Left ventricle myocardium superior (tissue), 1 donor: ENCODE measurements at regions not wholly inside any gene's neighbourhood (a gene's known extent, or its start where the extent isn't known, plus 50 kb on each side); places are given as distances from the start of the nearest gene placed in this dataset.

ENCODE experiments used
- ATAC-seq: fragments of 200-7000 bp; cut with Tn5 transposase; one replicate; pipeline ENCODE4 v1.9.1; 2020; ENCODE audit warnings: mild to moderate bottlenecking, moderate library complexity
- DNase-seq: peaks from one replicate; pipeline ENCODE4 v3.0.0-alpha.2; 2020
- intact Hi-C: fragments of 100-400 bp; cut with micrococcal nuclease; formaldehyde crosslinking; loops from one replicate; pipeline ENCODE4 v1.11.0; 2022
- donor health status: DM: no; HTN: yes; CAD: no; lungs with severe emphysema.

DNA sequence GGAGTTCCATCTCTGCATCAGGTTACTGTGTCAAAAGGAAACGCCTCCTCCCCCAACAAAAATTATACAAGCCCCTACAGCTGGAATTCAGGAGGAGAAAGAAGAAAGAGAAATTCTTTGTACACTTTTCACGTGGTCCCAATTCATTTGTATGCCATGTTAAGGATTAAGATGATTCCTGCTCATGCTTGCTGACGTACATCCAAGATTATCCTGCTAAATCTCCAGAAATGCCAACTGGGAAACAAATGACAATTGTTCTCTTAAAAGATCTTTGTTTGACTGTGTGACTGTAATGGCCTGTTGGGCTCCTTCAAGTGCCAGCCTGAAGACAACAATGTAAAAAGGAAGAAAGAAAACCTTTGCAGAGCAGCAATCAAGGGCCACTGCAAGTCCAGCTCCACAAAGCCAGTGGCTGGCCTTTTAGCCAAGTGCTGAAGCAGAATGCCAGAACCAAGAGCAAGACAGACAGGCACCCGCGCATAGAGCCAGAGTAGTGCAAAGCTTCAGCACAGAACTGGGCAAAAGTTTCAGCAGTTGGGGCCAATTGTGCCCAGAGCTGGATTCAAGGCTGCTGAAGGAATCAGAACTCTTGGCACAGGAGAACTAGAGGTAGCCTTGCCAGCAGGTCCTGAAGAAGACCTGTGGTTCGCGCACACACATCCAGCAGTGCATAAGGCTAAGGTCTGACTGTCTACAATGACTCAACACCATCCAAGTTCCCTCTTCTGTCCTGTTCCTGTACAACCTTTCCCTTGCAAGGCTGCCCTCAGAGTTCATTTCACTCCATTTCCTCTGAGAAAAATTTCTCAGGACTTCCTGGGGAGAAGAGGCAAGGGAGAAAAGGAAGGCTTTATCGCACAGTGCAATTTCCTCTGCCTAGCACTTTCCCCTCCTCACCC lies 209.7 kb upstream of the BMP4 start:
- ATAC-seq (no peak), DNase-seq (no peak)
- intact Hi-C loops: no loop called here

GRCh38 chr14:54168489-54168888 lies 211.9 kb upstream of the BMP4 start:
- DNase-seq (no peak), ATAC-seq (no peak)

DNA sequence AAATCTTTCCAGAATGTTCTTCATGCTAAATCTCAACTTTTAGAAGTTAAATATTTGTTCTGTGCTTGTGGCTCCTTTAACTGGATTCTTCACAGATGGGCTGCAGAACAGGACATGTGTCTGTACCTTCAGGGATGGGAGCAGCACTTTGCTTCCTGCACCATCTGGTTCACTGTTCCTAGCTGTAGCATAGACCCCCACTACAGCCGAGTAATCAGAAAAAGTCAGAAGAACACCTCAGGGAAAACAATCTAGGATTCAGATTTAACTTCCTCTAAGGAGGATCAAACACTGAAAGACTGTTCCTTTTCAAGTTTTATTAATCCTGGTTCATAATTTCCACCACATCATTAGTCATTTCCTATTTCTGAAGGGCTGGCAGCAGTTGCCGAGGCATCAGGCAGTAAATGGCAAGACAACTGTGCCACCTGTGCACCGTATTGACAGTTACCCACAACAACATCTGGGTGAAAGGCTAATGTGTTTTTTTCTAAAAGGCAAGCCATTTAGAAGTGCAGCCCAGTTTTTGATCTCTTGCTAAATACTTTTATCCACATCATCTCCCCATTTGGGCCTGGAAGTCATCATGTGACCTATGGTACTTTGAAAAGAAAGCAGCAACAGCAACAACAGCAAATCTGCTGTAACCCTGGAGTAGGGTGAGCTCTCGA lies 212.8 kb upstream of the BMP4 start:
- DNase-seq (no peak), ATAC-seq (no peak)
- intact Hi-C loops: no loop called here

More at GRCh38 chr14:54168489-54168888, 211.9 kb upstream of the BMP4 start:
- intact Hi-C loops: no loop called here

- intact Hi-C loops: loop anchor here (5.0 kb wide), 1 partner anchor 628 kb away; no protein-coding TSS in a partner anchor
- no peak for DNase-seq
- peak; percentile 42 for ATAC-seq
Measured at GRCh38 chr14:54170301-54170700, 213.7 kb upstream of the BMP4 start.

DNA sequence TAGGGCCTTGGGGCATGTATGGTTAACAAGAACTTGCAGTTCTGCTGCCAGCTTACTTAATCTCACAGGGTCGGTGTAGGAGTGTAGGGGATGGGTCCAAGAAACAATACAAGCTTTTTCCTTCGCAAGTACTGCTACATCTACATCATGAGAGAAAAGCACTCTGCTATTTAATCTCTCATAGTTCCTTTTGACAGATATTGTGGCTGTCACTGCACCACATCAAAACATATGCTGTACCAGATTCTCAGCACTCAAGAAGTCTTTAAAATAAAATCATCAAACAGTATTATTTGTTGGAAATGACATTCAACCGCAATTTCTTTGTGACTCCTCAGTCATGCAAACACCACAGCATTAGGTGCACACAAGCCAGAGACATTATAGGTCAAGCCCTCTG lies 215.5 kb upstream of the BMP4 start:
- intact Hi-C loops: loop anchor here (5.0 kb wide), 1 partner anchor 630 kb away; no protein-coding TSS in a partner anchor
- ATAC-seq: no peak
- no peak for DNase-seq

GRCh38 chr14:54172562-54172961 lies 215.9 kb upstream of the BMP4 start:
- ATAC-seq (peak; percentile 33), DNase-seq (no peak)
- intact Hi-C loops: loop anchor here (5.0 kb wide), 1 partner anchor 630 kb away; no protein-coding TSS in a partner anchor

DNA sequence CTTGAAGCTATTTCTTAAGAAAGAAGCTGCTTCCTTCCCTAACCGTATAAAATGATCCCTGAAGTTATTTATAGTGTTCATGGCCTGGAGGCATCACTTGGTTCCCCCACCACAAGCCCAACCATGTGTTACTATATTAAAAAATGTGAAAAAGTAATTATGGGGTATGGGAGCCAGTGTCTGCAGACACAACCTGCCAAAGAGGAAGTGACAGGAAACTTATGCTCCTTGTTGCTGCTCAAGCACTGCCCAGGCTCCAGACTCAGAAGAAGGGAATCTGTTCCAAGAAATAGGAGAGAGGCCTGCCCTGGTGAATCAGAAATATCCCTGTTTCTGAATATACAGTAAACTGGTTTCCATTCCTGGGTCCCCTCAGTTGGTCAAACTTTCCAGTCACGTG lies 217.2 kb upstream of the BMP4 start:
- ATAC-seq: peak; percentile 74
- intact Hi-C loops: loop anchor here (5.0 kb wide), 1 partner anchor 632 kb away; no protein-coding TSS in a partner anchor
- DNase-seq: no peak

DNA sequence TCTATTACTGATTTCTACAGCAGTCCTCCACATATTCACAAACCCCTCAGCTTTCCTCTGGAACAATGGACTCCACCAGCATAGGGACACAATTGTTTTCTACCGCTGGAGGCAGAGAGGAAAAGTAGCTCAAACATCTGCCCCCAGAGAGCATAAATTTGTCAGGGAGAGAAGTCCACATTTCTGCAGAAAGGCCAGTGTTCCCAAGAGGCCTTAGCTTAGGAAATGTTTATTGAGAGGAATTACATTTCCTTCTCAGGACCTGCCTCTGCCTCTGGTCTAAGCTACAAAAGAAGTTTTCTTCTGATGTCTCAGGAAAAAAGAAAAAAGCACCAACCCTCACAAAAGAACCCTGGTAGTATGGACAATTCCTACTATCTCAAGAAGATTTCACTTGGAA lies 217.8 kb upstream of the BMP4 start:
- ATAC-seq (peak; percentile 65), DNase-seq (no peak)
- intact Hi-C loops: loop anchor here (5.0 kb wide), 1 partner anchor 632 kb away; no protein-coding TSS in a partner anchor

GRCh38 chr14:54175298-54175942 lies 218.8 kb upstream of the BMP4 start:
- no peak for DNase-seq
- ATAC-seq: peak; percentile 55
- intact Hi-C loops: no loop called here

DNA sequence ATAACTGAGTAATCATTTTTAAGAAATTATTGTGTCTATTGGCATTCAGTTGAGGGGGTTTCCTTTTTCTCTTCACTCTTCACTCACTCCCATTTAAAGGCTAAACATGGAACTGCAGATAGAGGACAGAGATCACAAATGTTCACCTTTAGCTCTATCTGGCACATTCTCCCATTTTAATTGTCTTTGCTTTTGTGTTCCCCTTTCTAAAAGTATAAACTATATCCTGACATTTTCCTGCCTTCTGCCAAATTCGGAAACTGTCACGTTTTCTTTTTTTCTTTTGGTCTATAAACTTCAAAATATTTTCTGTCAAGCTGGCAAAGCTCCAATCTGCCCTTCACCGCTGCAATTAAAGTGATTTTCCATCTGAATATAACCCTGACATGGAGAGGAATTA lies 219.8 kb upstream of the CDKN3 start:
- intact Hi-C loops: no loop called here

GRCh38 chr14:54177641-54178621 lies 218.9 kb upstream of the CDKN3 start:
- ATAC-seq (no peak), DNase-seq (no peak)
- intact Hi-C loops: no loop called here

More for the DNA sequence above, 219.8 kb upstream of the CDKN3 start:
- DNase-seq (no peak), ATAC-seq (no peak)

GRCh38 chr14:54182419-54183045 lies 214.3 kb upstream of the CDKN3 start:
- intact Hi-C loops: no loop called here
- ATAC-seq (no peak), DNase-seq (no peak)

- ATAC-seq (no peak), DNase-seq (no peak)
- intact Hi-C loops: no loop called here
Measured at GRCh38 chr14:54186821-54187763, 209.7 kb upstream of the CDKN3 start.

- DNase-seq: no peak
- no peak for ATAC-seq
- intact Hi-C loops: no loop called here
Measured at GRCh38 chr14:54188064-54188666, 208.6 kb upstream of the CDKN3 start.

GRCh38 chr14:54189333-54189732 lies 207.5 kb upstream of the CDKN3 start:
- DNase-seq (no peak), ATAC-seq (no peak)
- intact Hi-C loops: no loop called here

DNA sequence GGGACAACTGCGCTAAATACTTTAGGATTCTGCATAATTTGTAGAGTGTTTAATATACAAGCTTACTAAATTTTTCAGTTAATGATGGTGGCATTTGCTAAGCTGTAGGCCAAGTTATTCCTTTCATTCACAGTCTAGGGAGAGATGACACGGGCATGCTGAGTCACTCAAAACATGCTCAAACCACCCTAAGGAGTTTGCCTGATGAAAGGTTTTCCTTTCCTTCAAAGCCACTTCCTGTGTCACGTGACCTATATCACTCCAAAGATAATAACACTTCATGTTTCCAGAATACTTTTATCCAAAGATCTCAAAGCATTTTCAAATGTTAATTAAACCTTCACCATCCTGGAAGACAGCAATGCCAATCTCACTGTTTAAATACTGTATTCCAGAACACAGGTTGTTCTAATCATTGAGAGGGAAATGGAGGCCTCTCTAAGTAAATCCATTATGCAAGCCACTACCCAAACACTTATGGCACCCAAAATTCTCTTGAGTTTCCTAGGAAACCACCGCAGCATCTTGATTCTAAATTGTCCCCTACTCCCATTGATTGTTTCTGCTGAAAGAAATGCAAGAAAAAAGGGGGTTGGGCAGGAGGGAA lies 207.0 kb upstream of the CDKN3 start:
- ATAC-seq (no peak), DNase-seq (no peak)
- intact Hi-C loops: no loop called here
